Hepatocyte (in vitro differentiated cells): ENCODE measurements at regions not wholly inside any gene's neighbourhood (a gene's known extent, or its start where the extent isn't known, plus 50 kb on each side); places are given as distances from the start of the nearest gene placed in this dataset.

Source experiments
- EZH2 ChIP-seq: fragments of 200-600 bp; sonication (generic); IDR thresholded peaks from 2 replicates; pipeline ENCODE4 v1.6.1; 2016; ENCODE audit warnings: antibody characterized with exemption, mild to moderate bottlenecking, borderline replicate concordance
- TF ChIP-seq, protein P1 (sequence below): fragments of 200-600 bp; sonication (generic); IDR thresholded peaks from 2 replicates; pipeline ENCODE4 v1.5.1; 2016; ENCODE audit warnings: antibody characterized with exemption, mild to moderate bottlenecking; ENCODE audit not compliant: poor library complexity

DNA sequence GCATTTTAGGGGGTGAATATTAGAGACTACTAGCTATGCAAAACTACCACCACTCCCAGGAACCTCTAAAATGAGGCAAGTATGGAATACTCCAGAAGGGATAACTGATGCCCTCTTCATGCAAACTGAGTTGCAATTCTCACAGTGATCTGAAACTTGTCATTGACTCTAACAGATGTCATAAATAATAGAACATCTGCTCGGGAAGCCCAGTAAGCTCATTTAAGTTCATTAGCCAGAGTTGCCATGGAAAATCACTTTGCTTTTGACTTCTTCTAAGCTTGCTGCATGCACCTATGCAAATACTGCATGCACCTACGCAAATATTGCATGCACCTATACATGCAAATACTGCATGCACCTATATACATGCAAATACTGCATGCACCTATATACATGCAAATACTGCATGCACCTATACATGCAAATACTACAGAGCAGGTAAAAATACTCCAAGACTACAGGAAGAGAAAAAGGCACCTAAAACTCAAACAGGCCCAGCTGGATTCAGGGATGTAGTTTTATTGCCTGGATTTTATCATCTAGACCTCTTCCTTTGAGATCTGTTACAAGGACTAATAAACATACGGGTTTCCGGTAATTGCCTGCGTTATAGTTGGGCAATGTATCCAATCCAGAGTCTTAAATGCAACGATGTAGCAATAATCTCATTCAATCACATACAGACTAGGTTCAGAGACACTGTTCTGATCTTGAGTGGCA lies 1061.1 kb upstream of the AUTS2 start:
- TF ChIP-seq, protein P1, sequence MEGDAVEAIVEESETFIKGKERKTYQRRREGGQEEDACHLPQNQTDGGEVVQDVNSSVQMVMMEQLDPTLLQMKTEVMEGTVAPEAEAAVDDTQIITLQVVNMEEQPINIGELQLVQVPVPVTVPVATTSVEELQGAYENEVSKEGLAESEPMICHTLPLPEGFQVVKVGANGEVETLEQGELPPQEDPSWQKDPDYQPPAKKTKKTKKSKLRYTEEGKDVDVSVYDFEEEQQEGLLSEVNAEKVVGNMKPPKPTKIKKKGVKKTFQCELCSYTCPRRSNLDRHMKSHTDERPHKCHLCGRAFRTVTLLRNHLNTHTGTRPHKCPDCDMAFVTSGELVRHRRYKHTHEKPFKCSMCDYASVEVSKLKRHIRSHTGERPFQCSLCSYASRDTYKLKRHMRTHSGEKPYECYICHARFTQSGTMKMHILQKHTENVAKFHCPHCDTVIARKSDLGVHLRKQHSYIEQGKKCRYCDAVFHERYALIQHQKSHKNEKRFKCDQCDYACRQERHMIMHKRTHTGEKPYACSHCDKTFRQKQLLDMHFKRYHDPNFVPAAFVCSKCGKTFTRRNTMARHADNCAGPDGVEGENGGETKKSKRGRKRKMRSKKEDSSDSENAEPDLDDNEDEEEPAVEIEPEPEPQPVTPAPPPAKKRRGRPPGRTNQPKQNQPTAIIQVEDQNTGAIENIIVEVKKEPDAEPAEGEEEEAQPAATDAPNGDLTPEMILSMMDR, result no peak
- no peak for TF ChIP-seq EZH2
